GM19372 (cell line): ENCODE measurements at regions not wholly inside any gene's neighbourhood (a gene's known extent, or its start where the extent isn't known, plus 50 kb on each side); places are given as distances from the start of the nearest gene placed in this dataset.

Experiments
- ATAC-seq: cut with Tn5 transposase; IDR thresholded peaks from one replicate; pipeline ENCODE4 v1.9.1; 2021; ENCODE audit warnings: mild to moderate bottlenecking, low read depth, moderate library complexity; ENCODE audit not compliant: unreplicated experiment

DNA sequence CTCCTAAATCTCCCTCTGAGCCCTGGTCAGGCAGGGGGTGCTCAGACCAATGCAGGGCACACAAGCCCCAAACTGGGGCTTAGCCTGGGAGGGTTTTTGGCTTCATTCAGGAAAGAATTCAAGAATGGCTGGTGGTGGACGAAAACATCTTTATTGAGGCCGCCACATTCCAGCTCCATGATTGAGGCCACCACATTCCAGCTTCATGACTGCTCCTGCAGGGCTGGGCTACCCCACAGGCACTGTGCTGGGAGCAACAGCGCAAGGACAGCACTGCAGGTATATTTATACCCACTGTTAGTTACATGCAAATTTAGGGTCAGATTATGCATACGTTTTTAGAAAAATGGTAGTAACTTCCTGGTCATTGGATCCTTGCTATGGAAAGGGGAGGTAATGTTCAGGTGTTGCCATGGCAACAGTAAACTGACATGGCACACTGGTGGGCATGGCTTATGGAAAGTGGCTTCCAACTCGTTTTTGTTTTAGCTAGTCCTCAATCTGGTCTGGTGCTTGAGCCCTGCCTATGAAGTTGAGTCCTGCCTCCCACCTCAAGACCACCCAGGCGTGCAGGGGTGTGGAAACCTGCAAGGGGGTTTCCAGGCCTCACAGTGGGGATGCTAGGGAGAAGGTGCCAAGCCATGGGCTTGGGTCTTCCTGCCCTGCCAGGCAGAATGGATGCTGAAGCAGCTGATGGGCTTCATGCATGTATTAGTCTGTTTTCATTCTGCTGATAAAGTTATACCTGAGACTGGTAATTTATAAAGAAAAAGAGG is 348.7 kb upstream of the AJAP1 start:
- no peak for ATAC-seq

GRCh38 chr1:4306559-4307467 is 347.6 kb upstream of the AJAP1 start:
- no peak for ATAC-seq

GRCh38 chr1:4307468-4307845 is 347.0 kb upstream of the AJAP1 start:
- ATAC-seq, result no peak

DNA sequence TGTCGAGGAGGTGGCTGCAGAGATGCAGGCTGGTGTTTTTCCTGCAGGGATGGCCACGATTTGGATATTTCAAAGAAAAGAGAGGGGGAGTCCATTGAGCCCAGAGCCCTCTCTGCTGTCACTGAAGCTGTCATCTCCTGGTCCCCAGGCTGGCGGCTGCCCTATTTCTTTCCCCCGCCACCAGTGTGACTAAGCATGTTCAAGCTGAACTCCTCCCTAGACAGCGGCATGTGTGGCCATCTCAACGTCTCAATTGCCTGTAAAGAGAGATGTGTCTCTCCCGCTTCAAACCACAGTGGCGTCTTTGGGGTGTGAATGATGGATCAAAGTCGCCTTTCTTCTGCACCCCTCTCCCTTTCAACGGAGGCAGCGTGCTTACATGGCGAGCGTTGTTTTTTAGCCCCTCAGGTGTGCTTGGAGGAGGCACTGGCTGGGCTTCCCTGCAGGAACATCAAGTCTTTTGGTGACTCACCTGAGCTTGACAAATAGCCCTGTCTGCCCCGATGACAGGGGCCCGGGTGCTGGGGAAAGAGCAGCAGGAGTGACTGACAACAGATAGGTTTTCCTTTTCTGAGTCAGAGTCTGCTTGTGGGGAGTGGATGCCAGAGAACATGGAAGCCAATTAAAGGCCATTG is 346.4 kb upstream of the AJAP1 start:
- ATAC-seq, result no peak

GRCh38 chr1:4308806-4309205 is 345.6 kb upstream of the AJAP1 start:
- ATAC-seq, result no peak

DNA sequence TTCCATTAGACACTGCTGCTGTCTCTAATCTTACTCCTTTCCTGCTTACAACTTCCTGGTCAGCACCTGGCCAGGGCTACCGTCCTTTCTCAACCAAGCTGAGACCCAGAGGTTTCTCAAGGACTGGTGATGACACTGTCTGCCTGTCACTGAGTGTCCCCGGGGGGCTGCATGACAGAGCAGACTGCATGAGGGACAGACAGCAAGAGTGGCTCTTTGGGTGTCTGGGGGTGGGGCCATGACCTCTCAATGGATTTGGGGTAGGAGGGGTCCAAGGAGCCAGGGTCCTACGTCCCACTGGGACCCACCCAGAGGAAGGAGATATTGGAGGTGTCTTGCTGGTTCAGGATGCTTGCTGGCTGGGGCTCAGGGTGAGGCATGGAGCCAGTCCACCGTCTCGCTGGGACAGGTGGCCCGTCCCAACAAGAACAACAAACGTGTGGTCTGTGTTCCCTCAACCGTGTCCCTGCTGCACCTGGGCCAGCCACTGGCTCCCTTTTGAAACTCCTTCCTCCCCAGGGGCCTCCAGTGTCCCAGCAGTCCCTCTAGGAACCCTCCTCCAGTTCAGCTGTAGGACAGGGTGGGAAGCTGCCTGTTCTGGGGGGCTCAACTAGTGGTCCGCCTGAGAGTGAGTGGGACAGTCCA is 344.6 kb upstream of the AJAP1 start:
- no peak for ATAC-seq

DNA sequence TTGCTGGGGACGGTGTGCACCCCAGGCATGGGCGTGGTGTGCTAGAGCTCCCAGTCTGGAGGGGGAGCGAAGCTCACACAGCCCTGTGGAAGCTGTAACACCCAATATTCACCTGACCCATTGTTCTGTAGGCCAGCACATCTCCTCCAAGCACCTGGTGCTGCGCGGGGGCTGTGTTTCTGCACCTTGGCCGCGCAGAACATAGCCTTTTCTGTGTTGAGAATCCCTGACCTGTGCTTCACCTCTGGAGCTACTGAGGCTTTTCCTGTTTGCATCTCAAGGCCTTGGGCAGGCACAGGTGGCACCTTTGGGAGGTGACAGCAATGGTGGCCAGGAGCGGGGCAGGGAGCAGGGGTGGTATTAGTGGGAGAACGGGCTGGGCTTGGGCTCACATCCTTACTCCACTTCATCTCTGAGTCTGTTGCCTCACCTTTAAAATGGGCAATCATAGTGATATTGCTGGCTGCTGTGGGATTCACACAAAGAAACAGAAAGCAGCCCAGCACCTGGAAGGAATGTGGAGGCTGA is 343.9 kb upstream of the AJAP1 start:
- no peak for ATAC-seq

DNA sequence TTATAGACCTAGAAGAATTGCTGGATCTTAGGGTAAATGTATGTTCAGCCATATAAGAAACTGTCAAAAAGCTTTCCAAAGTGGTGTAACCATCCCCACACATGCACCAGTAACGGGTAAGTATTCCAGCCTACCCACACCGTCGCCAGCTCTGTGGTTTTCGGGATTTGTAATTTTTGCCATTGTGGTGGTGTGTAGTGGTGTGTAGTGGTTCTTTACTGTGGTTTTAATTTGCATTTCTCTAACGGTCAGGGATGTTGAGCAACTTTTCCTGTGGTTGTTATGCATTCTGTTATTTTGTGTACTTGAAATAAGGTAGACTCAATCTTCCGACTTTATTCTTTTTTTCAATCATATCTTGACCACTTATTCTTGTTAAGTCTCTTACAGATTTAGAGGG is 342.4 kb upstream of the AJAP1 start:
- no peak for ATAC-seq

GRCh38 chr1:4315202-4315601 is 339.2 kb upstream of the AJAP1 start:
- no peak for ATAC-seq

- ATAC-seq, result no peak
Measured at GRCh38 chr1:4317207-4317606, 337.2 kb upstream of the AJAP1 start.

- ATAC-seq, result no peak
Measured at GRCh38 chr1:4318720-4319119, 335.7 kb upstream of the AJAP1 start.

- no peak for ATAC-seq
Measured at GRCh38 chr1:4319496-4319895, 334.9 kb upstream of the AJAP1 start.

- no peak for ATAC-seq
Measured at GRCh38 chr1:4322881-4323280, 331.5 kb upstream of the AJAP1 start.

- no peak for ATAC-seq
Measured at GRCh38 chr1:4323309-4323708, 331.1 kb upstream of the AJAP1 start.

DNA sequence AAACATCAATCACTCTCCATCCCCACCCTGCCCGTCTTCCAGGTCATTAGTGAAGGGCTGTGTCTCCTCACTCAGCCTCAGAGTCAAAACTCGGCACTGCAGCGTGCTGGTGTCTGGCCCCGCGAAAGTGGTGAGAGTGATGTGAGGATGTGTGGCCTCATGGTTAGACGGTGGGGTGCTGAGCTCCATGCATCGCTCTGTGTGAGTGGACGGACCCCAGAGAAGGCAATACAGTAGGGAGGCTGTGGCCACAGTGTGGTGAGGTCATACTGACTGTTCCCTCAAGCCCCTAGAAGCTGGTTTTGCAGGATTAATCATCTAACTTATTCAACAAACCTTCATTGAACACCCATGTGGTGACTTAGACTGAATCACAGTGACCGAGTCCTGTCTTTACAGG is 329.9 kb upstream of the AJAP1 start:
- no peak for ATAC-seq

- no peak for ATAC-seq
Measured at GRCh38 chr1:4327142-4327541, 327.3 kb upstream of the AJAP1 start.

DNA sequence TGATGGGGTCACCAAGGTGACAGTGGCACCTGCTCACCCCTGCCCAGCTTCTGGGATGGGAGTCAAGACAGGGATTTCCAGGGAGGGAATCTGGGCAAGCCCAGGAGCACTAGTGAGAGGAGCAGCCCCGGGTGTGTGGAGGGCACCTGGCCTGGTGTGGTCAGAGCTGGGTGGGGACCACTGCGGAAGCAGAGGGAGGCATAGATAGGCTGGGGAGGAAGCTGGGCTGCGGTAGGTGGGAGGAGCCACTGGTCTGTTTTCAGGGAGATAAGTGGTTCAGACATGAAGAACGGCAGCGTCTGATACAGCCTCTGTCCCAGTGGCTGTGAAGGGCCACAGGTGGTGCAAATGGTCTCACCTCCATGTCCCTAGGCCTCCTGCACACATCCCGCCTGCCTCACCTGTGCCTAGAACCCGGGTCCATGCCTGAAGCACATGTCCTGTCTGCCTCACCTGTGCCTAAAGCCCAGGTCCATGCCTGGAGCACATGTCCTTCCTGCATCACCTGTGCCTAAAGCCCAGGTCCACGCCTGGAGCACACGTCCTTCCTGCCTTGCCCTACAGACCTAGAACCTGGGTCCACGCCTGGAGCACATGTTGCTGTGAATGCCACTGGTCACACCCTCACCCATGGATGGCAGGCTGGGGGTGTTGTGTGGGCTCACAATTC is 325.9 kb upstream of the AJAP1 start:
- no peak for ATAC-seq

DNA sequence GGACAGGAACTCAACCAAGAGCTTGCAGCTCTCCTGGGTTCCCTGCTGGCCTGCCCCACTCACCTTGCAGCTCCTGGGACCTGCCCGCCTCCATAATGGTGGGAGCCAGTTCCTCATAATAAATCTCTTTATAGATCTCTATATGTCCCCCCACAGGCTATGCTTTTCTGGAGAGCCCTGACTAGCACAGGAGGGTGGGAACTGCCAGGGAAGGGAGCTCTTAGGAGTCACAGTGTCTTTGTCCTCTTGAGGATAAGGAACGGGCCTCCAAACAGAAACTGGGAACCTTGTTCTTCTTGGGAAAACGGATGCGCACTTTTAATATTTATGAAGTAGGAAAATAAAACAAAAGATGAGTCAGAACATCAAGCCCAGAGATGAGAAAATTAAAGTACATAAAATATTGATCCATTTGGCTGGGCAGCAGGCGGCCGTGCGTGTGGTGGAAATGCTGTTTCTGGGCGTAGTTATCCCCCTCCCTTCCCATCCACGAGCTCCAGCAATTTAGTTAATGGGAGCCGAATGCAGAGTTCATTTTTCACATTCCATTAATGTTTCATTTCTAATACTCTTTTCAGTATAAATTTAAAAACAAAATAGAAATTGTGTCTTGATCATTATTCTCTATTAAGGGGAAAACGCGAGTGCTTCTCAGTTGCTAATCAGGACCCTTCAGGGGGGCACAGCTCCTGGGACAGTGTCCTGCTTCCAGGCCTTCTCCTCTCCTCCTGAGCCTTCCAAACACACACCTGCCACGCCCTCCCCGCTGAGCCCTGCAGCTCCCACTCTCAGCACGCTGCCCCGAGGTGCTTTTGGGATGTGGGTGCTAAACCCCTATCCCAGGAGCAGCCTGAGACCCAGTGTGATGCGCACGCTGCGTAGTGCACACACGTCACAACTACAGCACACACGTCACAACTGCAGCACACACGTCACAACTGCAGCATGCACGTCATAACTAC is 323.3 kb upstream of the AJAP1 start:
- ATAC-seq, result no peak

- ATAC-seq, result no peak
Measured at GRCh38 chr1:4331767-4332163, 322.6 kb upstream of the AJAP1 start.
